ACHN (cell line): ENCODE measurements at regions not wholly inside any gene's neighbourhood (a gene's known extent, or its start where the extent isn't known, plus 50 kb on each side); places are given as distances from the start of the nearest gene placed in this dataset.

Source experiments
- DNase-seq: peaks from one replicate; pipeline ENCODE4 v3.0.0-alpha.2; 2015
- in situ Hi-C: cut with HindIII; loops from 2 replicates; pipeline ENCODE4 v1.10.0; 2017; ENCODE audit warnings: low sequenced_read_pairs, low pct_ligation_motif_present, low pct_unique_long_range_greater_than_20kb

DNA sequence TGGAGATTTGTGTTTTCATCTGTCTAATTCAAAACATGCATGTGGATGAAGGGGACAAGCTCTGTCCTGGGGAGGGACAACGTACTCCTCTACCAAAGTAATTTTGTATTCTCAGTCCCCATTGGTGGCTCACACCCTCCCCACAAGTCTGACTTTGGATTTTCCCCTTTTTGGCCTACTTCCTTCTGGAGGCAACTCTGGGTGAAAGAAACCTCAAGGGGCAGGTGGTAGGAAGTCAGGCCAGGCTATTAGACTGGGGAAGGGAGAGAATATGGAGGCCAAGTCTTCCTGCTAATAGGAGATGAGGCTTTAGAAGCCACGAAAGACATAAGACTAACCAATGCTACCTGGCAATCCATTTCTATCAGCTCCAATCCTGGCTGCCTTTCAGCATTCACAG lies 124.9 kb upstream of the RASGRP1 start:
- in situ Hi-C loops: no loop called here
- DNase-seq: no peak

DNA sequence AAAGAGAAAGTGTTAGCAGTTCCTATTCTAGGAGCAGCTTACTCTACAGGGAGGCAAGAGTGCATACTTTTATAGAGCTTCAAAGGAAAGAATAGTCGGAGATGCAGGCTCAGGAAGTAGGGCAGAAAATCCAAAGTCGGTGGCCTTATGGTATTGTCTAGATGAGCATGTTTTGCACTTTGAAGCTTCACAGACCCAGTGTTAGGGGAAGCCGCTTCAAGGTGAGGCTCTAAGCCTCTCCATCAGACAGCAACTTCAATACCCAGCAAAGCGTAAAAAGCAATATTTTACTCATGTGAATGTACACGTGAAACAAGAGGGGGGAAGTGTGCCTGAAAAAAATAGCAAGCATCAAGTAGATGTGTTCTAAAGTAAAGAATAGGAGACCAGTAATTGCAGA lies 125.6 kb upstream of the RASGRP1 start:
- no peak for DNase-seq
- in situ Hi-C loops: no loop called here

DNA sequence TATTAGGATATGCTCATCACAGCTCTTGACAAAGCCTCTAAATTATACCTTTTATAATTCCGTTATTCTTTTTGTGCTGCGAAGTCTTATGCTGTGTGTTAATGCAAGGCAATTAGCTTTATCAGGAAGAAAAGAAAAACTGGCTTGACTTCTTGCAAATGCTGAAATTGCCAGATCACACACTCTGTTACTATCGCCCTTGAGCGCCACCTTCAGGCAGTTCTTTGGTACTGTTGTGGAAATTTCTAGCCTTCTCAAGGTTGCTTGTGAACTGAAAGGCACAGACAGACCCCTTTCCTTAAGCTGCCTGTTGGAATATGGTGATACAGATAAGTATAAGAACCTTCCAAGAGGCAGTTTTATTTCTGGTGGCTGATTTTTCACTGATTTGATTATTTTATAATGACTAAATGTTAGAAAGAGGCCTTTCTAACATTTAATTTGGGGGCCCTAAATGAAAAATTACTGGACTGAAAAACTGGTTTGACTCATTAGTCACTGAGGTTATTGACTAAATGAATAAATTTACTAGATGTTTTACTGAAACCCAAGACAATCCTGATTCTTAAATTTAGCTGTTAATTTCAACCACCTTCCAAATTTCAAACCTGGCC lies 126.2 kb upstream of the RASGRP1 start:
- in situ Hi-C loops: no loop called here
- DNase-seq: peak; percentile 65

DNA sequence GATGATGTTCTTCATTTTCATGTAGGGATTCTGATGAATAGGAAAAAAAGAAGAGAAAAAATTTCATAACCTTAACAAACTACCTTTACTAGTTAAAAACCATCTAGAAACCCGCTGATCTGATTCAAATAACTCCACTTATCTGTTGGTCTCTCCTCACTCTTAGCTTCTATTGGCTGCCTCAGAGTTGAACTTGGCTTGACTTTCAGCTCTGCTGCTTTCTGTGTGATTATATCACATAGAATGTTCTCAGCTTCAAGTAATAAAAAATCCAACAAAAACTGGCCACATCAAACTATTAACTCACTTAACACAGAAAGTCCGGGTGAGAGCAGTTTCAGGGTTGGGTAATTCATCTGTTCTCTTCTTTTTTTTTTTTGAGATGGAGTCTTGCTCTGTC lies 126.8 kb upstream of the RASGRP1 start:
- in situ Hi-C loops: no loop called here
- no peak for DNase-seq

DNA sequence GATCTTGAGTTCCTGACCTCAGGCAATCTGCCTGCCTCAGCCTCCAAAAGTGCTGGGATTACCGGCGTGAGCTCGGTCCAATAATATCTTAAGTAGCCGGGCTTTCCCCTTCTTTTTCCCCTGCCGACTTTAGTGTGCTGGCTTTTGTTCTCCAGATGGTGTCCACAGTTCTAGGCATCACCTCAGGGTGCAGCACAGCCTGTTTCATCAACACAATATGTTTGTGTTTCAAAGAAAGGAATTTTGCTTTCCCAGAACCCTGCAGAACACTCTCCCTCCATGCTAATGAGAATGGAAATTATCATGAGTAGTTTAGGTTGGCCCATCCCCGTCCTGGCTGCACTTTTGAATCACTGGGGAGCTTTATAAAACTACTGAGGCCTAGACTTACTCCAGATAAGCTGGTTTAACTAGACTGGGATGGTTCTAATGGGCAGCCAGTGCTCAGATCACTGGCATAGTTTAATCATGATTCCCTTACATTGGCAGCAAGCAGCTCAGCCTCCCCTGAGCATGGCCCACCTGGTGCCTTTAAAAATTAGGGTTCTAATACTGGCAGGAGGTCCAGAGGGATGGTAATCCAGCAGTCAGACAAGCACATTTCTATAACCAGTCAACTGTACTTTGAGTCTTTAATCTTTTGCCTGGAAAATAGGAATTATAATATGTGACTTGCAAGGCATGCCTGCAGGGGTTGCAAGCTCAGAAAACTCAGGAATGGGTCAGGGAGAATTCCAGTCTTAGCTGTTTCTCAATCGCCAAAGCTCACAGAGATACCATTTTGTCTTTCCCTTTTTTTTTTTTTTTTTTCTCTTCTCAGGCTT lies 127.6 kb upstream of the RASGRP1 start:
- in situ Hi-C loops: no loop called here

DNA sequence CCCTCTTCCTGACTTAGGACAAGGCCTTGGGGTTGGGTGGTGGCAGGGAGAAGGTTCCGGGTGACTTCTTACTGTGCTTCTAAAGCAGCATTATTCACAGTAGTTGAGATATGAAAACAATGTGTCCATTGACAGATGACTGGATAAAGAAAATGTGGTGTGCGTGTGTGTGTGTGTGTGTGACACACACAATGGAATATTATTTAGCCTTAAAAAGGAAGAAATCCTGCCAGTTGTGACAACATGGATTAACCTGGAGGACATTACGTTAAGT lies 128.1 kb upstream of the RASGRP1 start:
- in situ Hi-C loops: no loop called here
- DNase-seq: no peak

More for the DNA sequence above, 127.6 kb upstream of the RASGRP1 start:
- DNase-seq: no peak

DNA sequence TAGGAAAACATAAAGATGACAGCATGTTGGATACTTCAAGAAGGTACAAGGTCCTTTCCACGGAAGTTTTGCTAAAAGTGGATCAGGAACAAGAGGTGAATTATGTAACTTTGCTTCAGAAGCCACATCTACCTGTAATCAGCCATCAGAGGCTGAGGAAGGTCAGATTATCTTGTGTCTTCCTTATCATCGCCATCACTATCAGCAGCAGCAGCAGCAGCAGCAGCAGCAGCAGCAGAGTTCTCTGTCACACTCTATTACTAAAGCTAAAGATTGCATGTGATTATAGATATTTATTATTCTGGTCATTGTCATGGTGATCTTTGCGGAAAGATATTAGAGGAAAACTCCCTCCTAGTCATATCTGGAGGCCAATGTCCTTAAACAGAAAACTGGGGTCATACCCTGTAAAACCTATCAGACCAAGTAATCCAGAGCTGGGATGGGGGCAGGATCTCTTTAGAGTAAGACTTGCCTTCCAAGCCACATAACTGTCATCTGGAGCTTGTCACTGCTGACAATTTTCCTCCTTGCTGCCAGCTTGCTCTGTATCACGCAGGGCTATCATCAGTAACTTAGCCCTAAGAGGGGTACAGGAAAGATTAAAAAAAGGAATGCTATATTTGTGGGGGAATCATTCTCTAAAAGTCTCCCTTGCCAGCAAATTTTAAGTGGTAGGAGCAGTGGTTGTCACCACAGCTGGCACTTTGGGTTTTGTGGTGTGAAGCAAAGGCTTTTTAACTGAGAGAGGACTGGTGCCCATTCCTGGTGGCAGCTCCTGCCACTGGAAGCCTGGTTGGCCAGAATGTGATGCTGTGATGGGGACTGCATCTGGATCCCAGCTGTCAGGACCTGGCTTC lies 130.9 kb upstream of the RASGRP1 start:
- in situ Hi-C loops: no loop called here
- no peak for DNase-seq

DNA sequence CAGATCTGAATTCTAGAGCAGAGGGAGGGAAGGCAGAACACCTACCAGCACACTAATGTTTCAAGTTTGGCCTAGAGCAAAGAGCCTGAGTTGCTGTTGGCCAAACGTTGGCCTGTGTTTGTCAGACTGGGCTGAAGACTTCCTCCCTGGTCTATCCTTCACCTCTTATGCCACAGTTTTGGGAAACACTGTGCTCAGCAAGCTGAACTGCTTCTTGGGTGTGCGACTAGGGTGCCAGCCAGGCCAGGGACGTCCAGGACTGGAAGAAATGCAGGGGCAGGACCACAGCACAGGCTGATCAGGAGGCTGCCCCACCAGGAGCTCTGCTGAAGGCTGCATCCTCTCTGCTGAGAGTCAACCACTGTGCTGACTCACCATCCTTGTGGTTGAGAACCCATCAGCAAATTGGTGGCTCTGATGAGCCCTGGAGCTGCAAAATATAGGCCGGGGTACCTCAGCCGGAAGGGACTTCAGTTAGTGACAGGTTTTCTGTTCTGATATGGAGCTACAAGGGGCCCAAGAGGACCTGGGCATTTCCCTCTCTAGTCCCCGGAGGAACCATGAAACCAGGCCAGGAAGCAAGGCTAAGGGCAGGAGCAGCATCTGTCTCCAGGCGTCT lies 131.6 kb upstream of the RASGRP1 start:
- DNase-seq: no peak
- in situ Hi-C loops: no loop called here

DNA sequence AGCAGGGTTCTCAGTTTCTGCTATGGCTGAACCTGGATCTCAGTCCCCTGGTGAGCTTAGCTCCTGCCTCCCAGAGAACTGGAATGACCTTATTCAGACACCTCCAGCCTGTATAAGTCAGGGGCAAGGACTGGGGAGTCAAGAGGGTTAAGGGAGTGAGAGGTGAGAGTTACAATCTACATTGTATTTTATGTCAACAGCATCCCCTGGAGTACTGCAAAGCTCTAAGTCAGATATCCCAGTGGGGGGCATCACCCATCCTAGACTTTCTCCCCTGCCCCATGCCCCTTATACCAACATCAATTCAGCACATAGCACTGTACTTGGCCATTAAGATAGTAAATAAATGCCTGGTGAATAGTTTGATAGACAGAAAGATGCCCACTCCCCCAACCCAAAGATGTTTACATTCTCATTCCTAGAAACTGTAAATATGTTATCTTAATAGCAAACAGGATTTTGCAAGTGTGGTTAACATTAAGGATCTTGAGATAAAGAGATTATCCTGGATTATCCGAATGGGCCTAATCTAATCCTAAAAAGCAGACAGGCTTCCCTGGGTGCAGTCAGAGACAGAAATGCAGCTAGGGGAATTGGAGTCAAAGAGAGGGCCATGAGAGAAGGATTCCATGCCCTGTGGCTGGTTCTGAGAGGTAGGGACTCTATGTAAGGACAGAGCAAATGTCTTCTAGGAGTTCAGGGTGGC lies 132.3 kb upstream of the RASGRP1 start:
- in situ Hi-C loops: no loop called here
- DNase-seq: no peak

DNA sequence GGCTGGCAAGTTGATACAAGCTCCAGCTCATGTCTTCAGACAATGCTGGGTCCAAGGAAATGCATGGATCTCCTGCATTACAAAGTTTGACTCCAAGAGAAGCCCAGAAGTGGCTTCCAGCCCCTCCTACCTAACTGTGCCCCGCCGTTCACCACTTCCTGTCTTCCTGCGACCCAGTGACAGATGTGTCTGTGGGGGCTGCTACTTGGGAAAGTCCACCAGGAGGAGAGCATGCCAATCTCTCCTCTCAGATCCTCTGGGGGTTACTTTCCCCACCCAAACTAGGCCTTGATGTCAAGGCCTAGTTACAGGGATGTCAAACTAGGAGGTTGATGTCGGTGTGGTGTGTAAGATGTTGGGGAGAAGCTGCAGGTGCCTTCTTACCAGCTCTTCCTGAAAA lies 133.6 kb upstream of the RASGRP1 start:
- no peak for DNase-seq
- in situ Hi-C loops: no loop called here

DNA sequence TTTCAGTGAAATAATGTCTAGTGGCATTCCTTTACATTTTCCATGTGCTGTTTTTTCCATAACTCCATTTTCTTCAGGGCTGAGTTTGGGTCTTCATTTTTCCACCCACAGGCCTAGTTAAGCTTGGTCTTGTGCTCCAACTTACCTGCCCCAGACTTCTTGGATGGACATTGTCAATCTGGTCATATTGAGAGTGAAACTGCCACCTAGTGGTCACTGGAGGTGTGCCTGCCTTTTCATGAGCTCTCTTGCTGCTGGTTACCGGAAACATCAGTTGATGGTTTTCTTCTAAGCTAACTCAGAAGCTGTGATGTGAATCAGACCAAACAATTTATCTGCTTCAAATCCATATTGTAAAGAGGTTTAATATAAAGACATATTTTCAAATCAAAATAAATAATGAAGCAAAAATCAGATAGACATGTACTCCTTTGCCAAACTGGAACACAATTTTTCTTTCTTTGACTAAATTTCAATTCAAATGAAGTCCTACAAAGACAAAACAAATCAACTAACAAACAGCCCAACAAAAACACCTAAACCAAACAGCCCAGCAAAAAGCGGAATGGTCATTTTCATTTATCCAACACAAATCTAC lies 135.1 kb upstream of the RASGRP1 start:
- peak; percentile 64 for DNase-seq

DNA sequence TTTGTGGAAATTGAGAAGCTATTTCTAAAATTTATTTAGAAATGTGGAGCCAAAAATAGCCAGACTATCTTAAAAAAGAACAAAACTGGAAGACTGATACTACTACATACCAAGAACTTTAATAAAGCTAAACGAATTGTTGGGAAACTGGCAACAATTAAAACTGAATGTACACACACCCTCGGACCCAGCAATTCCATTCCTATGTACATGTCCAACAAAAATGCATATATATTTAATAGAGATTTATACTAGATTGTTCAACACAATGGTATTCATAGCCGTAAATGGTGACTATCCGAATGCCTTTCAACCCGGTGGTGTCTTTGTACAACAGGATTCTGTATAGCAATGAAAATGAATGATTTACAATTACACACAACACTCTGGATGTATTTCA lies 136.5 kb upstream of the RASGRP1 start:
- no peak for DNase-seq
- in situ Hi-C loops: no loop called here

More for the DNA sequence above, 135.1 kb upstream of the RASGRP1 start:
- in situ Hi-C loops: no loop called here

DNA sequence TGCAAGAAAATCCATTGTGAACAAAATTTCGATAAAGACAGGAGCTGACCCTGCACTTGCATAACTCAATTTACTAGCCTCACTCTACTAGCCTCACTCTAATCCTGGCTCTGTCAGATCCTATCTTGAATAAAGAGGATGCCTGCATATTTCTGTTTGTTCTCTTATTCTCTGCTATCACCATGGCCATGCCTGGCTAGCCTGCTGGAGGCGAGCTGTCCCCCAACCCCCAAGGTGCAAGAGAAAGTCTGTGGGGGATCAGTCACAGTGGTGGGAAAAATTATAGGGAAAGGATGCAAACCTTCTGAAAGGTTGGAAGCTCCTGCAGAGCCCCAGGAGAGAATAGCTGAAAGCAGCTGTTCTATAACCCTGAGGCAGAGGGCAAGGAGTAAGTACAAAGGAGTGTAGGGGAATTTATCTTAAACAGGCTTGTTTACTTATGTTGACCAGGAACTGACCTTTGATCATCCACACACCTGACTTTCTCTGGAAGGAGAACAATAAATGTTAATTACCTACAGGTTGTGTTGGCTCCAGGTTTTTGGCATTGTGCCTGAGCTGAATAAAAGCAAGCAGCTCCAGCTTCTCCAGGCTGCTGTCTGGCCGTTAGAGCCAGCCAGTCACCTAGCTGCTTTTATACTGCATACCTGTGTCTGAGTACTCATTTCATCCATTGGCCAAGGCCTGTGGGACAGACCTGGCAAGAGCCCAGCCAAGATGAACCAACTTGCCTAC lies 137.7 kb upstream of the RASGRP1 start:
- in situ Hi-C loops: no loop called here

DNA sequence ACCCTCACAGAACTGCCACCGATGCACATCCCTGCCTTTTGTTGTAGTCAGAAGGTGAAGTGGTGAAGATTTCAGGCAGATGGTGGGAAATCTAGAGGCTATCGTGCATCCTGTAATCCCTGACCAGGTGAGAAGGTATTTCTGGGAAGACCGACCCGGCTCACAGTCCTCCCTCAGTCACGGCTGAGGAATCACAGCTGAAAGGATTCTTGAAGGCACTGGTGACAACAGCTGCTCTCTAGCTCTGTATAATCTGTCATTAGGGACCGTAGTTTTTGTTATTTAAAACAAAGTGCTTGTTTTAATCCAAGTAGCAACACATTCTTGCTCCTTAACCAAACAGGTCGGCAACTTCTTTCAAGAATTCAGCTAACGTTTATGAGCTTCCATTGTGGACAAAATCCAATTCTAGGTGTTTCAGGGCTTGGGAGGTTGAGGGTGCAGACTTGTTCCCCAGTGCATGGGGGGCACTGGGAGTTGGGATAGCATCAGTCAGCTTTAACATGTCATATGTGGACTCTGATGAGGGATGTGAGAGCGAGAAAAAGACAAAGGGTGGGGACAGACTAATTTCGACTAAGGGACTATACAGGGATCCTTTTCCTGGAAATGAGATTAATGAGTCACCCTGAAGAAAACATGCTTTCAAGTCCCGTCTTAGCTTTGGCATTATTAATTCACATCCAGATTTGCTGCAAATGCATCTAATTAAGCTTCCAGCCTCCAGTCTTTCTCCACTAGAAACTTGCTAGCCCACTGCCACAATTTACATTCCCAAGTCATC lies 141.0 kb upstream of the RASGRP1 start:
- no peak for DNase-seq
- in situ Hi-C loops: no loop called here

More for the DNA sequence above, 137.7 kb upstream of the RASGRP1 start:
- DNase-seq: no peak

DNA sequence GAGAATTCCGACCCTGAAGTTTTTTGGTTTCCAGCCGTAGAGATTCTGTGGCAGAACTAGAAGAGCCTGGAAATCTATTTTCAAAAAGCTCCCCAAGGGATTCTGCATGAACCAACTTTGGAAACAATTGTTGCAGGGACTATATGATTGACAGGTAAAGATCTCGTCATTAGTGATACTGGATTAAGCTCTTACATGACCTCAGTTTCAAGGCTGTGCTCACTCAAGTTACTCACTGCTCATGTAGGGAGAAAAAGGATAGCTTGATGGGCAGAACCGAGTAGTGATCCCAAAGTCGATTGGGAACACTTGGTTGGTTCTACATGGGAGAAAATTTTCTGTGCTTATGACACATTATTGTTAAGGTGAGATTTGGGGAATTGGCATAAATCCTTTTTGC lies 142.3 kb upstream of the RASGRP1 start:
- in situ Hi-C loops: no loop called here
- DNase-seq: no peak

DNA sequence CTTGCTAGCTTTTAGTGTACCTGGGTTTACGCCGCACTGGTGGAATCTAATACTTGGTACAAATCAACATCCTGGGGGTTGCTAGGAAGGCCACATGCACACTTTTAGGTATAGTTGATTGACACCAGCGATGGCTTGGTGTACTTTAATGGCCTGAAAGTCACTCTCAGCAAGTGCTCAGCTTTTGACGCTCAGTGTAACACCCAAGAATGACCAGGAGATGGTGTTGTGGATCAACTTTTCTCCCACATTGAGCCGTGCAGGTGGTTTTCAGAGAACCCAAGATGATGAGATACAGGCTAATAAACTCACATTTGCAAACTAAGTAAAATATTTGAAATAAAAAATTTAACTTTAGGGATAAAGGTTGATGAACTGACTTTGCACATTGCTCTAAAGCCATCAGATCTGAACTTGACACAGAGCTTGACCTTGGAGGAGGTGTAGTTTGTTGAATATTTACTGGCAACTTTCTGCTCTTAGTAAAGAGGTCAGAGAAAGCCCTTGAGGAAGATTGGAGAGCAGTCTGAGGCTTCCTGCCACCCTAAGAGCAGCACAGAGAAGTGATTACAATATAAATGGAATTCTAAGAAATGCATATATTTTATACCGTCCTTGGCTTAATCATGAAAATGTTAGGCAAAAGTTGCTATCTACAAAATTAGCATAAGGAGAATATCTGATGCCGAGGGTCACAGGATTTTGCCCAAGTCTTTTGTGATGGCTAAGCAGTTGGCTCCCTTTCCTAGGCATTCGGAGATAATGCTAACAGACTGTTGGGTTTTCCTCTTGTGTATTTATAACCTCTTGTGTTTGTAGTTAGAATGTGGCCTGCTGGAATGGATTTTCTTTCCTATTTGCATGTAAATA lies 143.4 kb upstream of the RASGRP1 start:
- peak; percentile 74 for DNase-seq
- in situ Hi-C loops: no loop called here
